ENCODE measurements at regions not wholly inside any gene's neighbourhood (a gene's known extent, or its start where the extent isn't known, plus 50 kb on each side); places are given as distances from the start of the nearest gene placed in this dataset.

- DNase-seq: no peak
These were observed 335.3 kb downstream of the CTTN start for GRCh38 chr11:70733327-70734325.

- no peak for DNase-seq
These were observed 336.1 kb downstream of the CTTN start for GRCh38 chr11:70734379-70734778.

GRCh38 chr11:70734911-70735310 is 336.6 kb downstream of the CTTN start:
- no peak for DNase-seq

- no peak for DNase-seq
These were observed 337.6 kb downstream of the CTTN start for GRCh38 chr11:70735976-70736375.

- DNase-seq: no peak
These were observed 338.1 kb downstream of the CTTN start for GRCh38 chr11:70736461-70736860.

- no peak for DNase-seq
These were observed 338.8 kb downstream of the CTTN start for GRCh38 chr11:70736937-70737640.

GRCh38 chr11:70737816-70738630 is 339.7 kb downstream of the CTTN start:
- no peak for DNase-seq

GRCh38 chr11:70738661-70739060 is 340.3 kb downstream of the CTTN start:
- no peak for DNase-seq

- DNase-seq: no peak
These were observed 340.8 kb downstream of the CTTN start for GRCh38 chr11:70739091-70739490.

GRCh38 chr11:70739811-70740487 is 341.6 kb downstream of the CTTN start:
- DNase-seq: peak; percentile 42

GRCh38 chr11:70740488-70740851 is 342.1 kb downstream of the CTTN start:
- peak; percentile 52 for DNase-seq

GRCh38 chr11:70741085-70741484 is 342.8 kb downstream of the CTTN start:
- no peak for DNase-seq

- peak; percentile 88 for DNase-seq
These were observed 344.4 kb downstream of the CTTN start for GRCh38 chr11:70742553-70743291.

GRCh38 chr11:70743329-70743728 is 345.0 kb downstream of the CTTN start:
- DNase-seq: no peak

- DNase-seq: no peak
These were observed 345.6 kb downstream of the CTTN start for GRCh38 chr11:70743941-70744351.

GRCh38 chr11:70744396-70745185 is 346.3 kb downstream of the CTTN start:
- DNase-seq: no peak

- DNase-seq: no peak
These were observed 347.1 kb downstream of the CTTN start for GRCh38 chr11:70745451-70745850.

- no peak for DNase-seq
These were observed 347.6 kb downstream of the CTTN start for GRCh38 chr11:70745941-70746340.

- DNase-seq: no peak
These were observed 348.0 kb downstream of the CTTN start for GRCh38 chr11:70746351-70746750.

GRCh38 chr11:70747285-70747684 is 349.0 kb downstream of the CTTN start:
- DNase-seq: no peak

- DNase-seq: no peak
These were observed 349.6 kb downstream of the CTTN start for GRCh38 chr11:70747921-70748320.

Measured in NCI-H82 (cell line).